H1 (cell line): ENCODE measurements at regions not wholly inside any gene's neighbourhood (a gene's known extent, or its start where the extent isn't known, plus 50 kb on each side); places are given as distances from the start of the nearest gene placed in this dataset.

ENCODE experiments used
- ASH2L ChIP-seq: fragments of 200-600, 300-600 bp; sonication (generic); IDR thresholded peaks from one replicate; pipeline ENCODE4 v1.7.1; 2017; ENCODE audit warnings: low read length
- CREB1 ChIP-seq: IDR thresholded peaks from 2 replicates; pipeline ENCODE4 v1.6.1; 2012; ENCODE audit warnings: inconsistent platforms
- CTCF ChIP-seq, 3 experiments: IDR thresholded peaks; 1 replicate in 2 of 3; 2 replicates in 1 of 3; pipeline versions ENCODE4 v1.5.1 to v1.6.1; 2011; ENCODE audit warnings: low read length in 3 of 3, mild to moderate bottlenecking in 3 of 3, inconsistent platforms in 2 of 3, low read depth in 1 of 3, moderate library complexity in 1 of 3; ENCODE audit not compliant: insufficient read depth in 1 of 3; ENCODE audit errors: control extremely low read depth in 1 of 3
- EZH2 ChIP-seq: fragments of 200-600 bp; sonication (generic); IDR thresholded peaks from 2 replicates; pipeline ENCODE4 v1.7.1; 2012; ENCODE audit warnings: low read depth, mild to moderate bottlenecking, moderate library complexity, low read length, inconsistent platforms; ENCODE audit not compliant: severe bottlenecking
- KDM4A ChIP-seq: IDR thresholded peaks from one replicate; pipeline ENCODE4 v1.7.1; 2012; ENCODE audit warnings: low read depth, mild to moderate bottlenecking, moderate library complexity, low read length, inconsistent platforms; ENCODE audit not compliant: severe bottlenecking
- NRF1 ChIP-seq: IDR thresholded peaks from 2 replicates; pipeline ENCODE4 v1.6.1; 2011; ENCODE audit warnings: mild to moderate bottlenecking, low read depth, low read length, improper control_type of control experiment
- SUZ12 ChIP-seq: fragments of 200-600 bp; sonication (generic); IDR thresholded peaks from 2 replicates; pipeline ENCODE4 v1.6.1; 2012; ENCODE audit warnings: mild to moderate bottlenecking, inconsistent platforms, low read length, moderate library complexity, mixed read lengths
- YY1 ChIP-seq: IDR thresholded peaks from 2 replicates; pipeline ENCODE4 v1.6.1; 2011; ENCODE audit warnings: low read depth, mild to moderate bottlenecking, low read length
- ZNF274 ChIP-seq: IDR thresholded peaks from 2 replicates; pipeline ENCODE4 v1.7.0; 2012; ENCODE audit warnings: low read length, borderline replicate concordance; ENCODE audit errors: extremely low read depth

- TF ChIP-seq CTCF (IDR thresholded peaks at IDR 0.05; ENCODE audit: control extremely low read depth in 1 of 3, insufficient read depth in 1 of 3, low read depth in 1 of 3, low read length in 3 of 3) (no peak), CREB1 (no peak), ASH2L (no peak), ZNF274 (no peak), NRF1 (no peak), YY1 (no peak), SUZ12 (no peak), EZH2 (no peak), KDM4A (no peak)
Observed at GRCh38 chr12:92039046-92039445, 106.6 kb downstream of the BTG1 start.
